BLaER1 (cell line): ENCODE measurements at regions not wholly inside any gene's neighbourhood (a gene's known extent, or its start where the extent isn't known, plus 50 kb on each side); places are given as distances from the start of the nearest gene placed in this dataset.
"Not testable (repeated sequence)": the region's sequence is repeated elsewhere in the genome, so short reads cannot be mapped to it uniquely, and the experiment has no call there.

Experiments used
- H3K27ac ChIP-seq: shearing (Covaris generic); formaldehyde crosslinking; 2 replicates; pipeline ENCODE4 v1.8.1; 2022
- H3K27me3 ChIP-seq: shearing (Covaris generic); formaldehyde crosslinking; 2 replicates; pipeline ENCODE4 v1.8.1; 2022
- H3K36me3 ChIP-seq: shearing (Covaris generic); formaldehyde crosslinking; 2 replicates; pipeline ENCODE4 v1.8.1; 2022
- H3K4me1 ChIP-seq: shearing (Covaris generic); formaldehyde crosslinking; 2 replicates; pipeline ENCODE4 v1.8.1; 2022
- H3K4me2 ChIP-seq: shearing (Covaris generic); formaldehyde crosslinking; 2 replicates; pipeline ENCODE4 v1.8.1; 2022
- H3K4me3 ChIP-seq: shearing (Covaris generic); formaldehyde crosslinking; 2 replicates; pipeline ENCODE4 v1.8.1; 2022
- H3K9ac ChIP-seq: shearing (Covaris generic); formaldehyde crosslinking; 2 replicates; pipeline ENCODE4 v1.8.1; 2022
- H3K9me3 ChIP-seq: shearing (Covaris generic); formaldehyde crosslinking; 2 replicates; pipeline ENCODE4 v1.8.1; 2022
- H4K20me1 ChIP-seq: shearing (Covaris generic); formaldehyde crosslinking; 2 replicates; pipeline ENCODE4 v1.8.1; 2022
- Cebpa-rat ChIP-seq: shearing (Covaris generic); IDR thresholded peaks from 2 replicates; pipeline ENCODE4 v1.8.1; 2022

GRCh38 chr7:4607311-4607729, 74.8 kb upstream of the FOXK1 start:
- no peak overlapping the region for H3K9ac ChIP-seq
- H3K4me2 ChIP-seq, result no peak overlapping the region
- no peak for TF ChIP-seq Cebpa-rat
- H3K4me3 ChIP-seq, result no peak overlapping the region
- H3K9me3 ChIP-seq, result no peaks in the 10 kb centered on the region
- no peaks in the 10 kb centered on the region for H3K4me1 ChIP-seq
- no peak overlapping the region for H3K27ac ChIP-seq
- no peaks in the 10 kb centered on the region for H3K36me3 ChIP-seq
- no peaks in the 10 kb centered on the region for H3K27me3 ChIP-seq
- H4K20me1 ChIP-seq, result no peaks in the 10 kb centered on the region

GRCh38 chr7:4609576-4609975, 72.5 kb upstream of the FOXK1 start:
- not testable (repeated sequence) for H3K27ac ChIP-seq, H3K27me3 ChIP-seq, H3K4me3 ChIP-seq, H3K9me3 ChIP-seq, H4K20me1 ChIP-seq, H3K36me3 ChIP-seq, H3K4me2 ChIP-seq, H3K9ac ChIP-seq
- H3K4me1 ChIP-seq, result peaks cover 16% of the 10 kb centered on the region

- Histone ChIP-seq H3K9me3 (no peaks in the 10 kb centered on the region), H3K36me3 (no peaks in the 10 kb centered on the region), H3K27ac (no peak overlapping the region), H3K4me3 (no peak overlapping the region), H3K27me3 (no peaks in the 10 kb centered on the region), H4K20me1 (no peaks in the 10 kb centered on the region), H3K4me2 (no peak overlapping the region), H3K9ac (no peak overlapping the region), H3K4me1 (peaks cover 16% of the 10 kb centered on the region)
- no peak for TF ChIP-seq Cebpa-rat
Measured at GRCh38 chr7:4610768-4611467, 71.2 kb upstream of the FOXK1 start.

GRCh38 chr7:4612237-4612636, 69.9 kb upstream of the FOXK1 start:
- no peak for TF ChIP-seq Cebpa-rat
- no peaks in the 10 kb centered on the region for H3K9me3 ChIP-seq
- H3K9ac ChIP-seq, result no peak overlapping the region
- no peaks in the 10 kb centered on the region for H3K36me3 ChIP-seq
- H3K4me3 ChIP-seq, result no peak overlapping the region
- no peak overlapping the region for H3K4me2 ChIP-seq
- no peak overlapping the region for H3K27ac ChIP-seq
- peaks cover 16% of the 10 kb centered on the region for H3K4me1 ChIP-seq
- H4K20me1 ChIP-seq, result no peaks in the 10 kb centered on the region
- H3K27me3 ChIP-seq, result no peaks in the 10 kb centered on the region

GRCh38 chr7:4612939-4613841, 68.9 kb upstream of the FOXK1 start:
- no peak for TF ChIP-seq Cebpa-rat
- Histone ChIP-seq H3K4me1 (peaks cover 16% of the 10 kb centered on the region), H3K36me3 (no peaks in the 10 kb centered on the region), H3K27ac (no peak overlapping the region), H3K9ac (no peak overlapping the region), H3K9me3 (no peaks in the 10 kb centered on the region), H3K4me3 (no peak overlapping the region), H4K20me1 (no peaks in the 10 kb centered on the region), H3K27me3 (no peaks in the 10 kb centered on the region), H3K4me2 (peak overlapping the region; percentile 51)

GRCh38 chr7:4613846-4614548, 68.1 kb upstream of the FOXK1 start:
- Histone ChIP-seq H3K4me2 (peak overlapping the region; percentile 51), H4K20me1 (no peaks in the 10 kb centered on the region), H3K27me3 (no peaks in the 10 kb centered on the region), H3K9me3 (no peaks in the 10 kb centered on the region), H3K4me1 (peaks cover 16% of the 10 kb centered on the region), H3K4me3 (no peak overlapping the region), H3K9ac (no peak overlapping the region), H3K27ac (no peak overlapping the region), H3K36me3 (no peaks in the 10 kb centered on the region)
- TF ChIP-seq Cebpa-rat, result no peak

- Histone ChIP-seq H3K27me3 (no peaks in the 10 kb centered on the region), H3K9ac (no peak overlapping the region), H3K4me1 (peaks cover 21% of the 10 kb centered on the region), H3K27ac (no peak overlapping the region), H3K36me3 (no peaks in the 10 kb centered on the region), H4K20me1 (no peaks in the 10 kb centered on the region), H3K9me3 (peaks cover 2% of the 10 kb centered on the region; the same call in 1 of the 2 replicates), H3K4me2 (no peak overlapping the region), H3K4me3 (no peak overlapping the region)
- no peak for TF ChIP-seq Cebpa-rat
Measured at GRCh38 chr7:4616116-4616515, 66.0 kb upstream of the FOXK1 start.

GRCh38 chr7:4621396-4621795, 60.7 kb upstream of the FOXK1 start:
- Histone ChIP-seq H3K9ac (no peak overlapping the region), H3K36me3 (no peaks in the 10 kb centered on the region), H3K9me3 (peaks cover 32% of the 10 kb centered on the region), H3K4me3 (no peak overlapping the region), H4K20me1 (no peaks in the 10 kb centered on the region), H3K4me1 (peaks cover 5% of the 10 kb centered on the region; the same call in 1 of the 2 replicates), H3K27me3 (no peaks in the 10 kb centered on the region), H3K4me2 (no peak overlapping the region), H3K27ac (no peak overlapping the region)
- TF ChIP-seq Cebpa-rat, result no peak

GRCh38 chr7:4626318-4626845, 55.7 kb upstream of the FOXK1 start:
- Histone ChIP-seq H3K4me2 (no peak overlapping the region), H3K27me3 (no peaks in the 10 kb centered on the region), H3K9me3 (peaks cover 27% of the 10 kb centered on the region), H3K4me3 (no peak overlapping the region), H3K4me1 (no peaks in the 10 kb centered on the region), H4K20me1 (no peaks in the 10 kb centered on the region), H3K9ac (no peak overlapping the region), H3K27ac (no peak overlapping the region), H3K36me3 (no peaks in the 10 kb centered on the region)
- no peak for TF ChIP-seq Cebpa-rat
